ENCODE measurements at regions not wholly inside any gene's neighbourhood (a gene's known extent, or its start where the extent isn't known, plus 50 kb on each side); places are given as distances from the start of the nearest gene placed in this dataset.

GRCh38 chr4:81796790-81797528 is 325.3 kb upstream of the RASGEF1B start:
- 92 to 98% methylated on average over 1 of the region's 1 CpG for WGBS, 2 donors
- no peak overlapping the region for H3K27ac ChIP-seq
- no peaks in the 10 kb centered on the region for H3K4me1 ChIP-seq
- TF ChIP-seq, protein P1, sequence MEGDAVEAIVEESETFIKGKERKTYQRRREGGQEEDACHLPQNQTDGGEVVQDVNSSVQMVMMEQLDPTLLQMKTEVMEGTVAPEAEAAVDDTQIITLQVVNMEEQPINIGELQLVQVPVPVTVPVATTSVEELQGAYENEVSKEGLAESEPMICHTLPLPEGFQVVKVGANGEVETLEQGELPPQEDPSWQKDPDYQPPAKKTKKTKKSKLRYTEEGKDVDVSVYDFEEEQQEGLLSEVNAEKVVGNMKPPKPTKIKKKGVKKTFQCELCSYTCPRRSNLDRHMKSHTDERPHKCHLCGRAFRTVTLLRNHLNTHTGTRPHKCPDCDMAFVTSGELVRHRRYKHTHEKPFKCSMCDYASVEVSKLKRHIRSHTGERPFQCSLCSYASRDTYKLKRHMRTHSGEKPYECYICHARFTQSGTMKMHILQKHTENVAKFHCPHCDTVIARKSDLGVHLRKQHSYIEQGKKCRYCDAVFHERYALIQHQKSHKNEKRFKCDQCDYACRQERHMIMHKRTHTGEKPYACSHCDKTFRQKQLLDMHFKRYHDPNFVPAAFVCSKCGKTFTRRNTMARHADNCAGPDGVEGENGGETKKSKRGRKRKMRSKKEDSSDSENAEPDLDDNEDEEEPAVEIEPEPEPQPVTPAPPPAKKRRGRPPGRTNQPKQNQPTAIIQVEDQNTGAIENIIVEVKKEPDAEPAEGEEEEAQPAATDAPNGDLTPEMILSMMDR (IDR thresholded peaks at IDR 0.05) = no peak
- TF ChIP-seq POLR2A (IDR thresholded peaks at IDR 0.05) = no peak
- no peak overlapping the region for H3K4me3 ChIP-seq
- intact Hi-C loops (cut with DNase I; ENCODE audit: low total_unique reads) = no loop called here
- H3K9me3 ChIP-seq = no peaks in the 10 kb centered on the region
- DNase-seq = no peak
- no peaks in the 10 kb centered on the region for H3K27me3 ChIP-seq
- no peaks in the 10 kb centered on the region for H3K36me3 ChIP-seq (ENCODE audit: low read depth, missing control alignments)

GRCh38 chr4:81792521-81792920 is 320.8 kb upstream of the RASGEF1B start:
- Histone ChIP-seq H3K36me3 (ENCODE audit: low read depth, missing control alignments) (no peaks in the 10 kb centered on the region), H3K4me1 (no peaks in the 10 kb centered on the region), H3K27ac (no peak overlapping the region), H3K4me3 (no peak overlapping the region), H3K27me3 (no peaks in the 10 kb centered on the region), H3K9me3 (no peaks in the 10 kb centered on the region)
- DNase-seq = no peak
- TF ChIP-seq POLR2A (IDR thresholded peaks at IDR 0.05) = no peak
- TF ChIP-seq, protein P1 (IDR thresholded peaks at IDR 0.05) = no peak
- intact Hi-C loops (cut with DNase I; ENCODE audit: low total_unique reads) = no loop called here

GRCh38 chr4:81790477-81790876 is 318.8 kb upstream of the RASGEF1B start:
- intact Hi-C loops (cut with DNase I; ENCODE audit: low total_unique reads) = no loop called here
- 44 to 84% methylated on average over 2 of the region's 2 CpGs for WGBS, 2 donors
- TF ChIP-seq POLR2A (IDR thresholded peaks at IDR 0.05) = no peak
- TF ChIP-seq, protein P1 (IDR thresholded peaks at IDR 0.05) = no peak

GRCh38 chr4:81789741-81790399 is 318.2 kb upstream of the RASGEF1B start:
- no peak for TF ChIP-seq POLR2A (IDR thresholded peaks at IDR 0.05)
- 91 to 93% methylated on average over 5 of the region's 5 CpGs for WGBS, 2 donors

More at GRCh38 chr4:81790477-81790876, 318.8 kb upstream of the RASGEF1B start:
- no peak overlapping the region for H3K27ac ChIP-seq
- no peaks in the 10 kb centered on the region for H3K9me3 ChIP-seq
- H3K4me1 ChIP-seq = peaks cover 12% of the 10 kb centered on the region
- H3K36me3 ChIP-seq (ENCODE audit: low read depth, missing control alignments) = no peaks in the 10 kb centered on the region
- no peaks in the 10 kb centered on the region for H3K27me3 ChIP-seq
- H3K4me3 ChIP-seq = no peak overlapping the region
- no peak for DNase-seq

GRCh38 chr4:81789158-81789557 is 317.5 kb upstream of the RASGEF1B start:
- intact Hi-C loops (cut with DNase I; ENCODE audit: low total_unique reads) = no loop called here
- TF ChIP-seq POLR2A (IDR thresholded peaks at IDR 0.05) = no peak
- TF ChIP-seq, protein P1 (IDR thresholded peaks at IDR 0.05) = no peak
- H3K4me3 ChIP-seq = no peak overlapping the region
- H3K4me1 ChIP-seq = peaks cover 12% of the 10 kb centered on the region
- no peaks in the 10 kb centered on the region for H3K27me3 ChIP-seq
- H3K27ac ChIP-seq = no peak overlapping the region
- DNase-seq = no peak
- no peaks in the 10 kb centered on the region for H3K36me3 ChIP-seq (ENCODE audit: low read depth, missing control alignments)
- no peaks in the 10 kb centered on the region for H3K9me3 ChIP-seq

More at GRCh38 chr4:81789741-81790399, 318.2 kb upstream of the RASGEF1B start:
- Histone ChIP-seq H3K36me3 (ENCODE audit: low read depth, missing control alignments) (no peaks in the 10 kb centered on the region), H3K27ac (no peak overlapping the region), H3K4me3 (no peak overlapping the region), H3K27me3 (no peaks in the 10 kb centered on the region), H3K9me3 (no peaks in the 10 kb centered on the region), H3K4me1 (peaks cover 12% of the 10 kb centered on the region)
- DNase-seq = no peak
- intact Hi-C loops (cut with DNase I; ENCODE audit: low total_unique reads) = no loop called here
